OCI-LY3 (cell line): ENCODE measurements at regions not wholly inside any gene's neighbourhood (a gene's known extent, or its start where the extent isn't known, plus 50 kb on each side); places are given as distances from the start of the nearest gene placed in this dataset.

Experiments
- EZH2phosphoT487 ChIP-seq: fragments of 200-600 bp; shearing (Covaris generic); IDR thresholded peaks from 2 replicates; pipeline ENCODE4 v1.6.1; 2018; ENCODE audit warnings: antibody characterized with exemption, mixed run types, low read depth
- TF ChIP-seq, protein P1 (sequence below): fragments of 200-600, 300-600 bp; sonication (generic); IDR thresholded peaks from 2 replicates; pipeline ENCODE4 v1.5.1; 2014; ENCODE audit warnings: antibody characterized with exemption, low read length, low read depth

GRCh38 chr12:105483691-105484090 is 153.2 kb downstream of the C12orf75 start:
- TF ChIP-seq, protein P1, sequence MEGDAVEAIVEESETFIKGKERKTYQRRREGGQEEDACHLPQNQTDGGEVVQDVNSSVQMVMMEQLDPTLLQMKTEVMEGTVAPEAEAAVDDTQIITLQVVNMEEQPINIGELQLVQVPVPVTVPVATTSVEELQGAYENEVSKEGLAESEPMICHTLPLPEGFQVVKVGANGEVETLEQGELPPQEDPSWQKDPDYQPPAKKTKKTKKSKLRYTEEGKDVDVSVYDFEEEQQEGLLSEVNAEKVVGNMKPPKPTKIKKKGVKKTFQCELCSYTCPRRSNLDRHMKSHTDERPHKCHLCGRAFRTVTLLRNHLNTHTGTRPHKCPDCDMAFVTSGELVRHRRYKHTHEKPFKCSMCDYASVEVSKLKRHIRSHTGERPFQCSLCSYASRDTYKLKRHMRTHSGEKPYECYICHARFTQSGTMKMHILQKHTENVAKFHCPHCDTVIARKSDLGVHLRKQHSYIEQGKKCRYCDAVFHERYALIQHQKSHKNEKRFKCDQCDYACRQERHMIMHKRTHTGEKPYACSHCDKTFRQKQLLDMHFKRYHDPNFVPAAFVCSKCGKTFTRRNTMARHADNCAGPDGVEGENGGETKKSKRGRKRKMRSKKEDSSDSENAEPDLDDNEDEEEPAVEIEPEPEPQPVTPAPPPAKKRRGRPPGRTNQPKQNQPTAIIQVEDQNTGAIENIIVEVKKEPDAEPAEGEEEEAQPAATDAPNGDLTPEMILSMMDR: no peak
- TF ChIP-seq EZH2phosphoT487: no peak
